KMS-11 (cell line): ENCODE measurements at regions not wholly inside any gene's neighbourhood (a gene's known extent, or its start where the extent isn't known, plus 50 kb on each side); places are given as distances from the start of the nearest gene placed in this dataset.

Source experiments
- H2AFZ ChIP-seq: fragments of 200-600 bp; sonication (generic); 2 replicates; pipeline ENCODE4 v1.6.1; 2016; ENCODE audit warnings: antibody characterized with exemption, mixed run types, low read depth
- H3K27ac ChIP-seq: fragments of 200-600 bp; sonication (generic); 2 replicates; pipeline ENCODE4 v1.6.1; 2016; ENCODE audit warnings: mild to moderate bottlenecking, mixed run types
- H3K27me3 ChIP-seq: fragments of 200-600 bp; sonication (generic); 2 replicates; pipeline ENCODE4 v1.6.1; 2017; ENCODE audit warnings: mild to moderate bottlenecking, low read depth, mixed run types, moderate library complexity; ENCODE audit not compliant: insufficient read depth
- H3K36me3 ChIP-seq: fragments of 200-600 bp; sonication (generic); 2 replicates; pipeline ENCODE4 v1.6.1; 2017; ENCODE audit warnings: mild to moderate bottlenecking, mixed run types; ENCODE audit not compliant: insufficient read depth
- H3K4me1 ChIP-seq: fragments of 200-600 bp; sonication (generic); 2 replicates; pipeline ENCODE4 v1.6.1; 2016; ENCODE audit warnings: mild to moderate bottlenecking, low read depth, mixed run types; ENCODE audit not compliant: poor library complexity, severe bottlenecking
- H3K4me2 ChIP-seq: fragments of 200-600 bp; sonication (generic); 2 replicates; pipeline ENCODE4 v1.7.0; 2016; ENCODE audit warnings: mild to moderate bottlenecking, mixed run types
- H3K4me3 ChIP-seq: fragments of 200-600 bp; sonication (generic); IDR thresholded peaks from 2 replicates; pipeline ENCODE4 v1.6.1; 2017; ENCODE audit warnings: low read depth, low read length, mixed read lengths; ENCODE audit not compliant: insufficient read depth
- H3K79me2 ChIP-seq: fragments of 200-600 bp; sonication (generic); 2 replicates; pipeline ENCODE4 v1.6.1; 2016; ENCODE audit warnings: low read depth, mixed run types; ENCODE audit not compliant: insufficient read depth
- H3K9ac ChIP-seq: fragments of 200-600 bp; sonication (generic); 2 replicates; pipeline ENCODE4 v1.6.1; 2016; ENCODE audit warnings: mild to moderate bottlenecking, mixed run types
- H4K20me1 ChIP-seq: fragments of 200-600 bp; sonication (generic); 2 replicates; pipeline ENCODE4 v1.6.1; 2016; ENCODE audit warnings: mild to moderate bottlenecking, mixed run types; ENCODE audit not compliant: insufficient read depth
- CTCF ChIP-seq: fragments of 200-600 bp; sonication (generic); conservative IDR thresholded peaks from 2 replicates; pipeline ENCODE4 v1.6.1; 2017; ENCODE audit warnings: low read depth, mild to moderate bottlenecking, antibody characterized with exemption, low read length, moderate library complexity, mixed read lengths

GRCh38 chr16:7227229-7227721, 105.4 kb upstream of the RBFOX1 start:
- no peak for TF ChIP-seq CTCF
- H3K79me2 ChIP-seq, result no peaks in the 10 kb centered on the region
- H4K20me1 ChIP-seq, result no peaks in the 10 kb centered on the region
- H3K4me1 ChIP-seq, result no peaks in the 10 kb centered on the region
- H3K36me3 ChIP-seq, result no peaks in the 10 kb centered on the region
- no peak overlapping the region for H3K4me2 ChIP-seq
- no peak overlapping the region for H2AFZ ChIP-seq
- no peaks in the 10 kb centered on the region for H3K27me3 ChIP-seq
- H3K9ac ChIP-seq, result no peak overlapping the region
- no peak overlapping the region for H3K4me3 ChIP-seq
- H3K27ac ChIP-seq, result no peak overlapping the region

GRCh38 chr16:7221157-7221556, 111.5 kb upstream of the RBFOX1 start:
- Histone ChIP-seq H3K4me2 (no peak overlapping the region), H3K27me3 (no peaks in the 10 kb centered on the region), H3K79me2 (no peaks in the 10 kb centered on the region), H2AFZ (no peak overlapping the region), H3K27ac (no peak overlapping the region), H3K4me1 (no peaks in the 10 kb centered on the region), H3K9ac (no peak overlapping the region), H4K20me1 (no peaks in the 10 kb centered on the region), H3K36me3 (no peaks in the 10 kb centered on the region), H3K4me3 (no peak overlapping the region)
- TF ChIP-seq CTCF, result no peak

GRCh38 chr16:7218936-7219335, 113.7 kb upstream of the RBFOX1 start:
- Histone ChIP-seq H3K79me2 (no peaks in the 10 kb centered on the region), H3K4me3 (no peak overlapping the region), H4K20me1 (no peaks in the 10 kb centered on the region), H3K4me2 (no peak overlapping the region), H3K27ac (no peak overlapping the region), H3K9ac (no peak overlapping the region), H3K4me1 (no peaks in the 10 kb centered on the region), H3K36me3 (no peaks in the 10 kb centered on the region), H3K27me3 (no peaks in the 10 kb centered on the region), H2AFZ (no peak overlapping the region)
- TF ChIP-seq CTCF, result no peak

GRCh38 chr16:7217797-7218196, 114.8 kb upstream of the RBFOX1 start:
- Histone ChIP-seq H3K4me1 (no peaks in the 10 kb centered on the region), H4K20me1 (no peaks in the 10 kb centered on the region), H3K27ac (no peak overlapping the region), H3K4me2 (no peak overlapping the region), H3K27me3 (no peaks in the 10 kb centered on the region), H3K36me3 (no peaks in the 10 kb centered on the region), H3K4me3 (no peak overlapping the region), H3K9ac (no peak overlapping the region), H3K79me2 (no peaks in the 10 kb centered on the region), H2AFZ (no peak overlapping the region)
- TF ChIP-seq CTCF, result no peak
